ENCODE measurements at regions not wholly inside any gene's neighbourhood (a gene's known extent, or its start where the extent isn't known, plus 50 kb on each side); places are given as distances from the start of the nearest gene placed in this dataset.
"Not testable (repeated sequence)": the region's sequence is repeated elsewhere in the genome, so short reads cannot be mapped to it uniquely, and the experiment has no call there.

GRCh38 chr12:115380546-115381120 is 696.7 kb upstream of the TBX3 start:
- Histone ChIP-seq H3K27ac (ENCODE audit: low read depth, low read length) (no peak overlapping the region), H3K36me3 (ENCODE audit: control insufficient read depth in 1 of 2, insufficient read depth in 2 of 2, low read length in 2 of 2) (no peaks in the 10 kb centered on the region), H3K9ac (ENCODE audit: low read depth in 1 of 2, low read length in 2 of 2) (no peak overlapping the region), H3K4me1 (ENCODE audit: control insufficient read depth in 1 of 2, insufficient read depth in 2 of 2, low read length in 2 of 2) (peaks cover 2 to 4% of the 10 kb centered on the region in 2 donors), H3K27me3 (ENCODE audit: control insufficient read depth in 1 of 2, insufficient read depth in 2 of 2, low read length in 2 of 2) (no peaks in the 10 kb centered on the region), H3K9me3 (ENCODE audit: control insufficient read depth in 1 of 2, low read length in 2 of 2) (no peaks in the 10 kb centered on the region), H3K4me3 (ENCODE audit: low read depth in 1 of 2, low read length in 2 of 2) (no peak overlapping the region)

DNA sequence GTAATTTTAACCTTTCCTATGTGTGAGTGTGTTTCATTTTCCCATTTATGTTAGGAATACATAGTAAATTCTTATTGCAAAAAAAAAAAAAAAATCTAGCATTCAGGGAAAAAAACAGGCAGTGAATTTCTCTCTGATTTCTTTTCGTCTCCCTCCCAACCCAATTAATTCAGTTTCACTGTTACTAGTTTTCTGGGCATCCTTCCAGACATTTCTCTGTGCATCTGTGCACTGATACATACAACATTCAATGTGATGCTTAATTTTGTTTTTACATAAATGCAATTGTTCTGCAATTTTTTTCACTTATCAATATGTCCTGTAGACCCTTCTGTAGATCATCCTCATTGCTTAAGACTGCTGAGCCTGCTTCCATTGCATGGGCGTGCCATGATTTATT is 694.3 kb upstream of the TBX3 start:
- Histone ChIP-seq H3K36me3 (ENCODE audit: control insufficient read depth in 1 of 2, insufficient read depth in 2 of 2, low read length in 2 of 2) (no peaks in the 10 kb centered on the region), H3K9me3 (ENCODE audit: control insufficient read depth in 1 of 2, low read length in 2 of 2) (no peaks in the 10 kb centered on the region), H3K9ac (ENCODE audit: low read depth in 1 of 2, low read length in 2 of 2) (no peak overlapping the region), H3K4me3 (ENCODE audit: low read depth in 1 of 2, low read length in 2 of 2) (no peak overlapping the region), H3K4me1 (ENCODE audit: control insufficient read depth in 1 of 2, insufficient read depth in 2 of 2, low read length in 2 of 2) (peaks cover 12 to 13% of the 10 kb centered on the region in 2 donors), H3K27me3 (ENCODE audit: control insufficient read depth in 1 of 2, insufficient read depth in 2 of 2, low read length in 2 of 2) (no peaks in the 10 kb centered on the region), H3K27ac (ENCODE audit: low read depth, low read length) (no peak overlapping the region)

GRCh38 chr12:115377779-115378178 is 693.8 kb upstream of the TBX3 start:
- H3K36me3 ChIP-seq (ENCODE audit: control insufficient read depth in 1 of 2, insufficient read depth in 2 of 2, low read length in 2 of 2): no peaks in the 10 kb centered on the region
- H3K27me3 ChIP-seq (ENCODE audit: control insufficient read depth in 1 of 2, insufficient read depth in 2 of 2, low read length in 2 of 2): no peaks in the 10 kb centered on the region
- no peak overlapping the region for H3K9ac ChIP-seq (ENCODE audit: low read depth in 1 of 2, low read length in 2 of 2)
- H3K4me1 ChIP-seq (ENCODE audit: control insufficient read depth in 1 of 2, insufficient read depth in 2 of 2, low read length in 2 of 2): peaks cover 12 to 13% of the 10 kb centered on the region in 2 donors
- no peak overlapping the region for H3K27ac ChIP-seq (ENCODE audit: low read depth, low read length)
- no peak overlapping the region for H3K4me3 ChIP-seq (ENCODE audit: low read depth in 1 of 2, low read length in 2 of 2)
- H3K9me3 ChIP-seq (ENCODE audit: control insufficient read depth in 1 of 2, low read length in 2 of 2): no peaks in the 10 kb centered on the region

DNA sequence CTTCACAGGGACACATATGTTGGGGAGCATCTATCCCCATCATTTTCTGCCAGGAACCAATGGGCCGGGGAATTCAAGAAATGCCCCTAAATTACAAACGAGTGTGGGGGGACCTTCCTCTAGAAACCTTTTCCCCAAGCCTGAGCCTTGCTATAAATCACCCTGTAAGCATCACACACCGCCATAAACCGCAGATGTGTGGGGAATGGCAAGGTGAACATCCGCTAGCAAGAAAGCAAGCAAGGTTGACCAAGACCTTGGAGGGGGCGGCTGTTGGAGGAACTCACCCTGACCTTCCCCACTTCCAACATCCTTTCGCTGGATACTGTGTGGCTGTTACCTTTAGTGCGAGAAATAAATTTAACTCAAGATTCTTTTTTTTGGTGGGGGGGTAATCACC is 693.3 kb upstream of the TBX3 start:
- Histone ChIP-seq H3K4me3 (ENCODE audit: low read depth in 1 of 2, low read length in 2 of 2) (no peak overlapping the region), H3K36me3 (ENCODE audit: control insufficient read depth in 1 of 2, insufficient read depth in 2 of 2, low read length in 2 of 2) (no peaks in the 10 kb centered on the region), H3K27ac (ENCODE audit: low read depth, low read length) (no peak overlapping the region), H3K9me3 (ENCODE audit: control insufficient read depth in 1 of 2, low read length in 2 of 2) (no peaks in the 10 kb centered on the region), H3K4me1 (ENCODE audit: control insufficient read depth in 1 of 2, insufficient read depth in 2 of 2, low read length in 2 of 2) (peaks cover 12 to 13% of the 10 kb centered on the region in 2 donors), H3K9ac (ENCODE audit: low read depth in 1 of 2, low read length in 2 of 2) (no peak overlapping the region), H3K27me3 (ENCODE audit: control insufficient read depth in 1 of 2, insufficient read depth in 2 of 2, low read length in 2 of 2) (no peaks in the 10 kb centered on the region)

- Histone ChIP-seq H3K4me1 (ENCODE audit: control insufficient read depth in 1 of 2, insufficient read depth in 2 of 2, low read length in 2 of 2) (peaks cover 12 to 13% of the 10 kb centered on the region in 2 donors), H3K27ac (ENCODE audit: low read depth, low read length) (no peak overlapping the region), H3K9ac (ENCODE audit: low read depth in 1 of 2, low read length in 2 of 2) (no peak overlapping the region), H3K9me3 (ENCODE audit: control insufficient read depth in 1 of 2, low read length in 2 of 2) (no peaks in the 10 kb centered on the region), H3K4me3 (ENCODE audit: low read depth in 1 of 2, low read length in 2 of 2) (no peak overlapping the region), H3K36me3 (ENCODE audit: control insufficient read depth in 1 of 2, insufficient read depth in 2 of 2, low read length in 2 of 2) (no peaks in the 10 kb centered on the region), H3K27me3 (ENCODE audit: control insufficient read depth in 1 of 2, insufficient read depth in 2 of 2, low read length in 2 of 2) (no peaks in the 10 kb centered on the region)
Measured at GRCh38 chr12:115375186-115375991, 691.4 kb upstream of the TBX3 start.

DNA sequence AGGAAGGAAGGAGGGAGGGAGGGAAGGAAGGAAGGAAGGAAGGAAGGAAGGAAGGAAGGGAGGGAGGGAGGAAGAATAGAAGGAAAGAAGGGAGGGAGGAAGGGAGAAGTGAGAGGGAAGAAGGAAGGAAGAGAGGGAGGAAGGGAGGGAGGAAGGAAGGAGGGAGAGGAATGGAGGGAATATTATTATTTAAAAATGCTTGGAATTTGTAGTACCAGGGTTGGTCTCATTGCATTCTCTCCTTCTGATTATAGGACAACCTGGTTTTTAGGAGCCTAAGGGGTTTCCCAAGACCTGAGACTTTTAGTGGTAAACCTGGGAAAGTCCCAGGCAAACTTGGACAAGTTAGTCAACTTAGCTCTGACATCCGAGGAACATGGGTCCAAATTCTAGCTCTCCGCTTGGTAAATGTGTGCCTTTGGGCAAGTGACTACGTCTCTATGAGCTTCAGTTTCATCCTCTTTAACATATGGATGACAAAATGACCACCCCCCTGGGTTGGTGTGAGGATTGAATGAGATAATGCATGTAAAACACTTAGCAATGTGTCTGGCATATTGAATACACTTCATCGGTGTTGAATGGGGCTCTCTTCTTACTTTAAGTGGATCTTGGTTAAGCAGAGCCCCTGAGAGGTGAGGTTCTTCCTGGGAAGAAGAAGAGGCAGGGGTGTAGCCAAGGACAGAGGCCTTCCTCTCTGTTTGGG is 690.7 kb upstream of the TBX3 start:
- no peaks in the 10 kb centered on the region for H3K27me3 ChIP-seq (ENCODE audit: control insufficient read depth in 1 of 2, insufficient read depth in 2 of 2, low read length in 2 of 2)
- H3K9me3 ChIP-seq (ENCODE audit: control insufficient read depth in 1 of 2, low read length in 2 of 2): no peaks in the 10 kb centered on the region
- H3K4me3 ChIP-seq (ENCODE audit: low read depth in 1 of 2, low read length in 2 of 2): no peak overlapping the region
- no peaks in the 10 kb centered on the region for H3K36me3 ChIP-seq (ENCODE audit: control insufficient read depth in 1 of 2, insufficient read depth in 2 of 2, low read length in 2 of 2)
- H3K9ac ChIP-seq (ENCODE audit: low read depth in 1 of 2, low read length in 2 of 2): no peak overlapping the region
- H3K27ac ChIP-seq (ENCODE audit: low read depth, low read length): no peak overlapping the region
- peaks cover 12 to 13% of the 10 kb centered on the region in 2 donors for H3K4me1 ChIP-seq (ENCODE audit: control insufficient read depth in 1 of 2, insufficient read depth in 2 of 2, low read length in 2 of 2)

GRCh38 chr12:115371711-115372110 is 687.7 kb upstream of the TBX3 start:
- peaks cover 12 to 20% of the 10 kb centered on the region in 2 donors for H3K4me1 ChIP-seq (ENCODE audit: control insufficient read depth in 1 of 2, insufficient read depth in 2 of 2, low read length in 2 of 2)
- H3K9me3 ChIP-seq (ENCODE audit: control insufficient read depth in 1 of 2, low read length in 2 of 2): no peaks in the 10 kb centered on the region
- H3K4me3 ChIP-seq (ENCODE audit: low read depth in 1 of 2, low read length in 2 of 2): no peak overlapping the region
- H3K9ac ChIP-seq (ENCODE audit: low read depth in 1 of 2, low read length in 2 of 2): no peak overlapping the region
- H3K27me3 ChIP-seq (ENCODE audit: control insufficient read depth in 1 of 2, insufficient read depth in 2 of 2, low read length in 2 of 2): no peaks in the 10 kb centered on the region
- H3K36me3 ChIP-seq (ENCODE audit: control insufficient read depth in 1 of 2, insufficient read depth in 2 of 2, low read length in 2 of 2): no peaks in the 10 kb centered on the region
- no peak overlapping the region for H3K27ac ChIP-seq (ENCODE audit: low read depth, low read length)

- no peaks in the 10 kb centered on the region for H3K9me3 ChIP-seq (ENCODE audit: control insufficient read depth in 1 of 2, low read length in 2 of 2)
- H3K27ac ChIP-seq (ENCODE audit: low read depth, low read length): no peak overlapping the region
- H3K9ac ChIP-seq (ENCODE audit: low read depth in 1 of 2, low read length in 2 of 2): no peak overlapping the region
- H3K4me1 ChIP-seq (ENCODE audit: control insufficient read depth in 1 of 2, insufficient read depth in 2 of 2, low read length in 2 of 2): peaks cover 8 to 18% of the 10 kb centered on the region in 2 donors
- no peak overlapping the region for H3K4me3 ChIP-seq (ENCODE audit: low read depth in 1 of 2, low read length in 2 of 2)
- H3K36me3 ChIP-seq (ENCODE audit: control insufficient read depth in 1 of 2, insufficient read depth in 2 of 2, low read length in 2 of 2): no peaks in the 10 kb centered on the region
- H3K27me3 ChIP-seq (ENCODE audit: control insufficient read depth in 1 of 2, insufficient read depth in 2 of 2, low read length in 2 of 2): no peaks in the 10 kb centered on the region
Measured at GRCh38 chr12:115370650-115371049, 686.7 kb upstream of the TBX3 start.

DNA sequence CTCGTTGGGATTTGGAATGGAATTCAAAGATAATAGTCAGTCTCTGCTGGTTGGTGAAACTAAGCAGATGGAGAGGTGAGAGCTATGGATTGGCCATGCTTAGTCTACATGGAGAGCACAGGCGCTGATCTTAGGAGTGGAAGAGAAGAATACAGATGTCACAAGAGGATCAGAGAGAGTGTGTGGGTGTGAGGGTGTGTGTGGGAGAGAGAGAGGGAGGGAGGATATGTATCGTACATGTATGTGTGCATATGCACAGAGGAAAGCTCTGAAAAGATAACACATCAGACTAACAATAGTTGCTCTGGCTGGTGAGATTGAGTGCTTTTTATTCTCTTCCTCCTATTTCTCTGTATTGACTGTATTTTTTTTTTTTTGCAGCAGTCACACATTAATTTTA is 686.2 kb upstream of the TBX3 start:
- Histone ChIP-seq H3K4me1 (ENCODE audit: control insufficient read depth in 1 of 2, insufficient read depth in 2 of 2, low read length in 2 of 2) (peaks cover 4 to 14% of the 10 kb centered on the region in 2 donors), H3K4me3 (ENCODE audit: low read depth in 1 of 2, low read length in 2 of 2) (no peak overlapping the region), H3K9me3 (ENCODE audit: control insufficient read depth in 1 of 2, low read length in 2 of 2) (no peaks in the 10 kb centered on the region), H3K27me3 (ENCODE audit: control insufficient read depth in 1 of 2, insufficient read depth in 2 of 2, low read length in 2 of 2) (no peaks in the 10 kb centered on the region), H3K36me3 (ENCODE audit: control insufficient read depth in 1 of 2, insufficient read depth in 2 of 2, low read length in 2 of 2) (no peaks in the 10 kb centered on the region), H3K9ac (ENCODE audit: low read depth in 1 of 2, low read length in 2 of 2) (no peak overlapping the region), H3K27ac (ENCODE audit: low read depth, low read length) (no peak overlapping the region)

DNA sequence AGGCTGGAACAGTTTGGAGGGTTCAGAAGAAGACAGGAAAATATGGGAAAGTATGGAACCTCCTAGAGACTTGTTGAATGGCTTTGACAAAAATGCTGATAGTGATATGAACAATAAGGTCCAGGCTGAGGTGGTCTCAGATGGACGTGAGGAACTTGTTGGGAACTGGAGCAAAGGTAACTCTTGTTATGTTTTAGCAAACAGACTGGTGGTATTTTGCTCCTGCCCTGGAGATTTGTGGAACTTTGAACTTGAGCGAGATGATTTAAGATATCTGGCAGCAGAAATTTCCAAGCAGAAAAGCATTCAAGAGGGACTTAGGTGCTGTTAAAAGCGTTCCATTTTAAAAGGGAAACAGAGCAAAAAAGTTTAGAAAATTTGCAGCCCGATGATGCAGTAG is 682.3 kb upstream of the TBX3 start:
- H3K27ac ChIP-seq (ENCODE audit: low read depth, low read length); H3K36me3 ChIP-seq (ENCODE audit: control insufficient read depth in 1 of 2, insufficient read depth in 2 of 2, low read length in 2 of 2); H3K4me3 ChIP-seq (ENCODE audit: low read depth in 1 of 2, low read length in 2 of 2); H3K27me3 ChIP-seq (ENCODE audit: control insufficient read depth in 1 of 2, insufficient read depth in 2 of 2, low read length in 2 of 2); H3K9me3 ChIP-seq (ENCODE audit: control insufficient read depth in 1 of 2, low read length in 2 of 2); H3K9ac ChIP-seq (ENCODE audit: low read depth in 1 of 2, low read length in 2 of 2): not testable (repeated sequence)
- peaks cover 0 to 12% of the 10 kb centered on the region in 2 donors for H3K4me1 ChIP-seq (ENCODE audit: control insufficient read depth in 1 of 2, insufficient read depth in 2 of 2, low read length in 2 of 2)
